ENCODE measurements at regions not wholly inside any gene's neighbourhood (a gene's known extent, or its start where the extent isn't known, plus 50 kb on each side); places are given as distances from the start of the nearest gene placed in this dataset.

- H4K8ac ChIP-seq (ENCODE audit: low read length), result no peak overlapping the region
- H2BK5ac ChIP-seq (ENCODE audit: low read depth, low read length, poor library complexity, severe bottlenecking), result no peak overlapping the region
- H3K4ac ChIP-seq (ENCODE audit: low read depth in 1 of 2, low read length in 2 of 2), result no peak overlapping the region
- H3K27ac ChIP-seq (ENCODE audit: low read length, poor library complexity, severe bottlenecking), result no peak overlapping the region
- H3K4me1 ChIP-seq (ENCODE audit: control insufficient read depth, insufficient read depth, low read depth, low read length), result no peaks in the 10 kb centered on the region
- no peak overlapping the region for H3K4me2 ChIP-seq (ENCODE audit: low read length, poor library complexity, severe bottlenecking)
- no peak overlapping the region for H2BK15ac ChIP-seq (ENCODE audit: low read depth, poor library complexity, severe bottlenecking)
- WGBS, result 95% methylated on average over 11 of the region's 11 CpGs
- no peak overlapping the region for H2BK12ac ChIP-seq (ENCODE audit: low read length in 2 of 2)
- H3K4me3 ChIP-seq (ENCODE audit: insufficient read depth in 1 of 2, low read depth in 1 of 2, low read length in 2 of 2), result no peak overlapping the region
- no peaks in the 10 kb centered on the region for H3K27me3 ChIP-seq (ENCODE audit: control insufficient read depth in 1 of 2, insufficient read depth in 1 of 2, low read length in 2 of 2)
- H4K91ac ChIP-seq (ENCODE audit: low read length), result no peak overlapping the region
- peaks cover 0 to 13% of the 10 kb centered on the region in 2 experiments for H3K36me3 ChIP-seq (ENCODE audit: control insufficient read depth in 1 of 2, insufficient read depth in 2 of 2, low read depth in 1 of 2, low read length in 2 of 2)
- H3K18ac ChIP-seq (ENCODE audit: low read depth in 1 of 2, low read length in 2 of 2), result no peak overlapping the region
- H2BK120ac ChIP-seq (ENCODE audit: low read depth, low read length), result no peak overlapping the region
- no peak overlapping the region for H3K23ac ChIP-seq (ENCODE audit: low read length in 2 of 2)
- H3K14ac ChIP-seq (ENCODE audit: low read length in 2 of 2), result no peak overlapping the region
- no peak overlapping the region for H2AFZ ChIP-seq (ENCODE audit: low read depth, low read length)
- no peak overlapping the region for H3K9ac ChIP-seq (ENCODE audit: low read length)
- H2AK5ac ChIP-seq (ENCODE audit: low read length, severe bottlenecking), result no peak overlapping the region
- no peak for DNase-seq
- H3K9me3 ChIP-seq (ENCODE audit: control insufficient read depth, low read length), result no peaks in the 10 kb centered on the region
- peaks cover 2% of the 10 kb centered on the region for H3K79me1 ChIP-seq (replicated peaks; ENCODE audit: low read length, poor library complexity, severe bottlenecking)
Measured at GRCh38 chr13:73684750-73685149, 449.5 kb downstream of the KLF12 start.

DNA sequence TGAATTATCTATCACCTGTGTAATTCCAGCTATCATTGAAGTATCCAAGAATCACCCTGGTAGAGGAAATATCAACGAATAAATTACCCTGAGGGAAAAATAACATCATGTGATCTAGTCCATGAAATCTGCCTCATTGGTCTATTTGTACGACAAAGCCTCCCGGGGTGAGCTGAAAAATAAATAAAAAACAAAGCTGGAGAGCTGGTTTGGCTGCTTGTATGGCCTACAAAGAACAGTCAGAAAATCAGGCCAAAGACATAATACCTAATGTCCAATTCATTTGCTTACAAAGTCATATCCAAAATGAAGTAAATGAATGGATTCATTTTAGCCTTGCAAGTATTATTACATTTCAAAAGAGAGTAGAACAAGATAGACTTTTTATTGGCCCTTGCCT lies 449.9 kb downstream of the KLF12 start:
- Histone ChIP-seq H3K79me1 (replicated peaks; ENCODE audit: low read length, poor library complexity, severe bottlenecking) (peaks cover 2% of the 10 kb centered on the region), H2BK15ac (ENCODE audit: low read depth, poor library complexity, severe bottlenecking) (no peak overlapping the region), H2BK120ac (ENCODE audit: low read depth, low read length) (no peak overlapping the region), H3K27ac (ENCODE audit: low read length, poor library complexity, severe bottlenecking) (no peak overlapping the region), H3K4ac (ENCODE audit: low read depth in 1 of 2, low read length in 2 of 2) (no peak overlapping the region), H3K4me1 (ENCODE audit: control insufficient read depth, insufficient read depth, low read depth, low read length) (no peaks in the 10 kb centered on the region), H4K91ac (ENCODE audit: low read length) (no peak overlapping the region), H3K18ac (ENCODE audit: low read depth in 1 of 2, low read length in 2 of 2) (no peak overlapping the region), H3K4me3 (ENCODE audit: insufficient read depth in 1 of 2, low read depth in 1 of 2, low read length in 2 of 2) (no peak overlapping the region), H3K14ac (ENCODE audit: low read length in 2 of 2) (no peak overlapping the region), H3K9ac (ENCODE audit: low read length) (no peak overlapping the region), H2AK5ac (ENCODE audit: low read length, severe bottlenecking) (no peak overlapping the region), H2BK12ac (ENCODE audit: low read length in 2 of 2) (no peak overlapping the region), H2AFZ (ENCODE audit: low read depth, low read length) (no peak overlapping the region), H3K4me2 (ENCODE audit: low read length, poor library complexity, severe bottlenecking) (no peak overlapping the region), H4K8ac (ENCODE audit: low read length) (no peak overlapping the region), H2BK5ac (ENCODE audit: low read depth, low read length, poor library complexity, severe bottlenecking) (no peak overlapping the region), H3K27me3 (ENCODE audit: control insufficient read depth in 1 of 2, insufficient read depth in 1 of 2, low read length in 2 of 2) (no peaks in the 10 kb centered on the region), H3K23ac (ENCODE audit: low read length in 2 of 2) (no peak overlapping the region), H3K36me3 (ENCODE audit: control insufficient read depth in 1 of 2, insufficient read depth in 2 of 2, low read depth in 1 of 2, low read length in 2 of 2) (peaks cover 0 to 9% of the 10 kb centered on the region in 2 experiments), H3K9me3 (ENCODE audit: control insufficient read depth, low read length) (no peaks in the 10 kb centered on the region)
- 94% methylated on average over 2 of the region's 3 CpGs for WGBS
- no peak for DNase-seq

DNA sequence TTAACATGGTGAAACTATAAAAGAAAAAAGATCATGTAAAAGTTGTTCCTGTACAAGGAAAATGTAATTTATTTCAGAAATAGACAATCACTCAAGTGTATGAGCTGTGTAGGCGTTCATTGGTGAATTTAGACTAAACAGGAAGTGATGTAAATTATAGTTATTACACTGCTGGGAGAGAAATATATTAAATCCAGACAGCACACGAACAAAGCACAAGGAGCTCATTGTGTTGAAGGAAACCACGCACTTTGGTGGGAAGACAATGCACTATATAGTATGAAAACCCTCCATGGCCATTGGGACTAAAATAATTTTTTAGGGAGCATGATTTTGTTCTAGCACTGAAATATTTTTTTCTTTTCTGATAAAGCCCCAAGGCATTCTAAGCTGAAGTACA lies 450.5 kb downstream of the KLF12 start:
- Histone ChIP-seq H2BK120ac (ENCODE audit: low read depth, low read length) (no peak overlapping the region), H3K23ac (ENCODE audit: low read length in 2 of 2) (no peak overlapping the region), H2AK5ac (ENCODE audit: low read length, severe bottlenecking) (no peak overlapping the region), H3K14ac (ENCODE audit: low read length in 2 of 2) (no peak overlapping the region), H2BK12ac (ENCODE audit: low read length in 2 of 2) (no peak overlapping the region), H3K27me3 (ENCODE audit: control insufficient read depth in 1 of 2, insufficient read depth in 1 of 2, low read length in 2 of 2) (no peaks in the 10 kb centered on the region), H3K18ac (ENCODE audit: low read depth in 1 of 2, low read length in 2 of 2) (no peak overlapping the region), H3K79me1 (replicated peaks; ENCODE audit: low read length, poor library complexity, severe bottlenecking) (peaks cover 2% of the 10 kb centered on the region), H4K8ac (ENCODE audit: low read length) (no peak overlapping the region), H3K36me3 (ENCODE audit: control insufficient read depth in 1 of 2, insufficient read depth in 2 of 2, low read depth in 1 of 2, low read length in 2 of 2) (peaks cover 0 to 4% of the 10 kb centered on the region in 2 experiments), H4K91ac (ENCODE audit: low read length) (no peak overlapping the region), H3K4me3 (ENCODE audit: insufficient read depth in 1 of 2, low read depth in 1 of 2, low read length in 2 of 2) (no peak overlapping the region), H3K4ac (ENCODE audit: low read depth in 1 of 2, low read length in 2 of 2) (no peak overlapping the region), H3K4me2 (ENCODE audit: low read length, poor library complexity, severe bottlenecking) (no peak overlapping the region), H2BK5ac (ENCODE audit: low read depth, low read length, poor library complexity, severe bottlenecking) (no peak overlapping the region), H3K9ac (ENCODE audit: low read length) (no peak overlapping the region), H3K27ac (ENCODE audit: low read length, poor library complexity, severe bottlenecking) (no peak overlapping the region), H3K9me3 (ENCODE audit: control insufficient read depth, low read length) (no peaks in the 10 kb centered on the region), H3K4me1 (ENCODE audit: control insufficient read depth, insufficient read depth, low read depth, low read length) (no peaks in the 10 kb centered on the region), H2BK15ac (ENCODE audit: low read depth, poor library complexity, severe bottlenecking) (no peak overlapping the region), H2AFZ (ENCODE audit: low read depth, low read length) (no peak overlapping the region)
- DNase-seq, result no peak
- 30% methylated on average over 1 of the region's 3 CpGs for WGBS

- no peak overlapping the region for H3K4me2 ChIP-seq (ENCODE audit: low read length, poor library complexity, severe bottlenecking)
- peaks cover 2% of the 10 kb centered on the region for H3K79me1 ChIP-seq (replicated peaks; ENCODE audit: low read length, poor library complexity, severe bottlenecking)
- H3K23ac ChIP-seq (ENCODE audit: low read length in 2 of 2), result no peak overlapping the region
- no peaks in the 10 kb centered on the region for H3K27me3 ChIP-seq (ENCODE audit: control insufficient read depth in 1 of 2, insufficient read depth in 1 of 2, low read length in 2 of 2)
- no peak overlapping the region for H4K91ac ChIP-seq (ENCODE audit: low read length)
- H3K14ac ChIP-seq (ENCODE audit: low read length in 2 of 2), result no peak overlapping the region
- no peak overlapping the region for H2BK12ac ChIP-seq (ENCODE audit: low read length in 2 of 2)
- H2AFZ ChIP-seq (ENCODE audit: low read depth, low read length), result no peak overlapping the region
- no peak overlapping the region for H4K8ac ChIP-seq (ENCODE audit: low read length)
- H2BK120ac ChIP-seq (ENCODE audit: low read depth, low read length), result no peak overlapping the region
- no peak overlapping the region for H3K9ac ChIP-seq (ENCODE audit: low read length)
- H2AK5ac ChIP-seq (ENCODE audit: low read length, severe bottlenecking), result no peak overlapping the region
- H3K4me3 ChIP-seq (ENCODE audit: insufficient read depth in 1 of 2, low read depth in 1 of 2, low read length in 2 of 2), result no peak overlapping the region
- H3K9me3 ChIP-seq (ENCODE audit: control insufficient read depth, low read length), result no peaks in the 10 kb centered on the region
- no peaks in the 10 kb centered on the region for H3K4me1 ChIP-seq (ENCODE audit: control insufficient read depth, insufficient read depth, low read depth, low read length)
- no peak for DNase-seq
- H2BK5ac ChIP-seq (ENCODE audit: low read depth, low read length, poor library complexity, severe bottlenecking), result no peak overlapping the region
- no peak overlapping the region for H3K27ac ChIP-seq (ENCODE audit: low read length, poor library complexity, severe bottlenecking)
- no peak overlapping the region for H3K18ac ChIP-seq (ENCODE audit: low read depth in 1 of 2, low read length in 2 of 2)
- peaks cover 0 to 3% of the 10 kb centered on the region in 2 experiments for H3K36me3 ChIP-seq (ENCODE audit: control insufficient read depth in 1 of 2, insufficient read depth in 2 of 2, low read depth in 1 of 2, low read length in 2 of 2)
- 94% methylated on average over 2 of the region's 2 CpGs for WGBS
- no peak overlapping the region for H3K4ac ChIP-seq (ENCODE audit: low read depth in 1 of 2, low read length in 2 of 2)
- H2BK15ac ChIP-seq (ENCODE audit: low read depth, poor library complexity, severe bottlenecking), result no peak overlapping the region
Measured at GRCh38 chr13:73681779-73682178, 452.4 kb downstream of the KLF12 start.

All from mesenchymal stem cell (in vitro differentiated cells and primary cell).